Esophagus muscularis mucosa (tissue), 4 donors: ENCODE measurements at regions not wholly inside any gene's neighbourhood (a gene's known extent, or its start where the extent isn't known, plus 50 kb on each side); places are given as distances from the start of the nearest gene placed in this dataset.

Source experiments
- DNase-seq: peaks from one replicate; pipeline ENCODE4 v3.0.0-alpha.2; 2017; ENCODE audit errors: extremely low spot score
- H3K27ac ChIP-seq, 4 donors: fragments of 200-600 bp; sonication (generic); replicated peaks in 1 of 4; 1 replicate in 3 of 4; 2 replicates in 1 of 4; pipeline ENCODE4 v1.5.1; 2016 to 2019; ENCODE audit warnings: mild to moderate bottlenecking in 1 of 4
- H3K27me3 ChIP-seq, 4 donors: fragments of 200-600 bp; sonication (generic); one replicate each; pipeline versions ENCODE4 v1.5.1 to v1.6.0; 2016 to 2019
- H3K36me3 ChIP-seq, 4 donors: fragments of 200-600 bp; sonication (generic); one replicate each; pipeline ENCODE4 v1.5.1; 2016 to 2019
- H3K4me1 ChIP-seq, 4 donors: fragments of 200-600 bp; sonication (generic); one replicate each; pipeline ENCODE4 v1.5.1; 2016 to 2019
- H3K4me3 ChIP-seq, 4 donors: fragments of 200-600 bp; sonication (generic); 1 replicate in 2 of 4; 2 replicates in 2 of 4; pipeline ENCODE4 v1.5.1; 2016 to 2019; ENCODE audit warnings: mild to moderate bottlenecking in 4 of 4, moderate library complexity in 1 of 4
- H3K9me3 ChIP-seq, 4 donors: fragments of 200-600 bp; sonication (generic); 1 replicate in 3 of 4; 2 replicates in 1 of 4; pipeline ENCODE4 v1.5.1; 2016 to 2019
- CTCF ChIP-seq, 3 experiments: fragments of 200-600 bp in 2 of 3; fragments of 450-650 bp in 1 of 3; sonication (generic) in 2 of 3; IDR thresholded peaks; one replicate each; pipeline ENCODE4 v1.5.1; 2017 to 2019; ENCODE audit warnings: antibody characterized with exemption in 3 of 3, mild to moderate bottlenecking in 2 of 3, moderate library complexity in 1 of 3
- EP300 ChIP-seq: sonication (generic); formaldehyde crosslinking; IDR thresholded peaks from one replicate; pipeline ENCODE4 v1.6.1; 2017; ENCODE audit warnings: antibody characterized with exemption
- POLR2A ChIP-seq: fragments of 450-650 bp; IDR thresholded peaks from one replicate; pipeline ENCODE4 v1.6.1; 2017; ENCODE audit warnings: antibody characterized with exemption, moderate library complexity, mild to moderate bottlenecking, low read depth
- POLR2AphosphoS5 ChIP-seq, 2 donors: sonication (generic); formaldehyde crosslinking; IDR thresholded peaks; one replicate each; pipeline ENCODE4 v1.6.1; 2017; ENCODE audit warnings: antibody characterized with exemption in 2 of 2
- WGBS: methylation state at CpG from one replicate; pipeline ENCODE4 v1.1.5; 2018; 5-methylcytosine and 5-hydroxymethylcytosine counted together
- intact Hi-C: fragments of 100-400 bp; cut with DNase I; formaldehyde crosslinking; loops from one replicate; pipeline ENCODE4 v1.15.1; 2023

- intact Hi-C loops, result loop anchor here (5.0 kb wide), 1 partner anchor 545 kb away; no protein-coding TSS in a partner anchor
- peaks cover 0 to 24% (median 19%) of the 10 kb centered on the region in 4 donors for H3K4me1 ChIP-seq
Measured at GRCh38 chr1:2876846-2877245, 75.4 kb upstream of the TTC34 start.

DNA sequence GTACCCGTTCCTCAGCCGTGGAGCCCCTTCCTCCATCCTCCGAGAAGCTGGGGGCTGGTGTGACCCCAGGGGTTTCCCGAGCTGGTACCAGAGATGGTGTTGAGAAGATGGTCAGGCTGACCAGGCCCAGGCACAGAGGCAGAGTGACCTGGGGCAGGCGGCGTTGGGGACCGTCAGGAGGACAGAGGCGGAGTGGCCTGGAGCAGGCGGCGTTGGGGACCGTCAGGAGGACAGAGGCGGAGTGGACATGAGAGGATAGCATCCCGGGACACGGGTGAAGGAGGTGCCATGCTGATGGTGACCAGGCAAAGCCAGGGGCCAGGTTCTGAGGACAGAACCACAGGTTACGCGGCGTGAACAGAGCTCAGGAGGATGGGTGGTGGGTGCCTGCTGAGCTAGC lies 75.9 kb upstream of the TTC34 start:
- Histone ChIP-seq H3K4me1 (peaks cover 0 to 24% (median 19%) of the 10 kb centered on the region in 4 donors), H3K9me3 (peaks cover 0 to 3% (median 0%) of the 10 kb centered on the region in 4 donors), H3K27ac (no peak overlapping the region), H3K27me3 (peaks cover 0 to 88% (median 6%) of the 10 kb centered on the region in 4 donors), H3K36me3 (no peaks in the 10 kb centered on the region), H3K4me3 (no peak overlapping the region)
- TF ChIP-seq CTCF (IDR thresholded peaks at IDR 0.05) (no peak), EP300 (no peak), POLR2A (no peak), POLR2AphosphoS5 (IDR thresholded peaks at IDR 0.05) (no peak)
- no peak for DNase-seq
- 95% methylated on average over 15 of the region's 17 CpGs for WGBS
- intact Hi-C loops, result loop anchor here (5.0 kb wide), 1 partner anchor 545 kb away; no protein-coding TSS in a partner anchor

More at GRCh38 chr1:2876846-2877245, 75.4 kb upstream of the TTC34 start:
- Histone ChIP-seq H3K9me3 (peaks cover 0 to 8% (median 5%) of the 10 kb centered on the region in 4 donors), H3K4me3 (no peak overlapping the region), H3K27ac (no peak overlapping the region), H3K36me3 (no peaks in the 10 kb centered on the region), H3K27me3 (peaks cover 0 to 88% (median 6%) of the 10 kb centered on the region in 4 donors)
- no peak for DNase-seq
- no peak for TF ChIP-seq POLR2A
- TF ChIP-seq EP300, result no peak
- TF ChIP-seq CTCF (IDR thresholded peaks at IDR 0.05), result no peak
- TF ChIP-seq POLR2AphosphoS5 (IDR thresholded peaks at IDR 0.05), result no peak
- 83% methylated on average over 2 of the region's 18 CpGs for WGBS

GRCh38 chr1:2878591-2878990 lies 77.1 kb upstream of the TTC34 start:
- no peak for TF ChIP-seq CTCF (IDR thresholded peaks at IDR 0.05)
- H3K4me3 ChIP-seq, result no peak overlapping the region
- H3K36me3 ChIP-seq, result no peaks in the 10 kb centered on the region
- peaks cover 0 to 91% (median 5%) of the 10 kb centered on the region in 4 donors for H3K27me3 ChIP-seq
- WGBS, result 81% methylated on average over 11 of the region's 14 CpGs
- peaks cover 0 to 24% (median 19%) of the 10 kb centered on the region in 4 donors for H3K4me1 ChIP-seq
- no peak for DNase-seq
- H3K9me3 ChIP-seq, result no peaks in the 10 kb centered on the region
- H3K27ac ChIP-seq, result no peak overlapping the region
- intact Hi-C loops, result loop anchor here (5.0 kb wide), 1 partner anchor 544 kb away; no protein-coding TSS in a partner anchor

GRCh38 chr1:2879026-2879425 lies 77.5 kb upstream of the TTC34 start:
- no peak for DNase-seq
- peaks cover 0 to 24% (median 19%) of the 10 kb centered on the region in 4 donors for H3K4me1 ChIP-seq
- intact Hi-C loops, result loop anchor here (5.0 kb wide), 1 partner anchor 543 kb away; no protein-coding TSS in a partner anchor

More at GRCh38 chr1:2879026-2879425, 77.5 kb upstream of the TTC34 start:
- Histone ChIP-seq H3K9me3 (no peaks in the 10 kb centered on the region), H3K4me3 (no peak overlapping the region), H3K36me3 (no peaks in the 10 kb centered on the region), H3K27ac (no peak overlapping the region), H3K27me3 (peaks cover 0 to 87% (median 1%) of the 10 kb centered on the region in 4 donors)
- no peak for TF ChIP-seq POLR2A
- TF ChIP-seq POLR2AphosphoS5 (IDR thresholded peaks at IDR 0.05), result no peak
- TF ChIP-seq CTCF (IDR thresholded peaks at IDR 0.05), result no peak
- no peak for TF ChIP-seq EP300
- WGBS, result no CpG with 5 or more reads among the region's 14 CpGs
